GM21381 (cell line): ENCODE measurements at regions not wholly inside any gene's neighbourhood (a gene's known extent, or its start where the extent isn't known, plus 50 kb on each side); places are given as distances from the start of the nearest gene placed in this dataset.
"Not testable (repeated sequence)": the region's sequence is repeated elsewhere in the genome, so short reads cannot be mapped to it uniquely, and the experiment has no call there.

ENCODE experiments used
- ATAC-seq: cut with Tn5 transposase; IDR thresholded peaks from one replicate; pipeline ENCODE4 v1.9.1; 2021; ENCODE audit warnings: mild to moderate bottlenecking, moderate library complexity; ENCODE audit not compliant: unreplicated experiment

DNA sequence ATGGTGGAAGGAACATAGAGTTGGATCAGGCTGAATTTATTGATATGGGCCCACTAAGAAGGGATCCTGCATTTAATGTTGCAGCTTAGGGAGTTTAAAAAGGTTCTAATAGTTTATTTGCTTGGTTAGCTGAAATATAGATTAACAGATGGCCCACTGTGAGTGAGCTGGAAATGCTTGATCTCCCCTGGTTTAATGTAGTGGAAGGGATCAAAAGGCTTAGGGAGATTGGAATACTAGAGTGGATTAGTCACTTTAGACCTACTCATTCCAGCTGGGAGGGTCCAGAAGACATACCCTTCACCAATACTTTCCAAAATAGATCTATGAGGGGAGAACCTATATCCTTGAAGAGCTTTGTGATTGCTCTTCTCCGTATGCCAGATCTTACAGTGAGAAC, 130.1 kb upstream of the ZC3H12C start:
- ATAC-seq: no peak

GRCh38 chr11:109964487-109964886, 128.7 kb upstream of the ZC3H12C start:
- no peak for ATAC-seq

DNA sequence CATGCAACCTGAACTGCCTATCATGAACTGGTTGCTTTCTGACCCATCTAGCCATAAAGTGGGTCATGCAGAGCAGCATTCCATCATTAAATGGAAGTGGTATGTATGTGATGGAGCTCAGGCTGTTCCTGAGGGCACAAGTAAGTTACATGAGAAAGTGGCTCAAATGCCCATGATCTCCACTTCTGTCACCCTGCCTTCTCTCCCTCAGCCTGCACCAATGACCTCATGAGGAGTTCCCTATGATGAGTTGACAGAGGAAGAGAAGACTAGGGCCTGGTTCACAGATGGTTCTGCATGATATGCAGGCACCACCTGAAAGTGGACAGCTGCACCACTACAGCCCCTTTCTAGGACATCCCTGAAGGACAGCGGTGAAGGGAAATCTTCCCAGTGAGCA, 127.7 kb upstream of the ZC3H12C start:
- not testable (repeated sequence) for ATAC-seq

DNA sequence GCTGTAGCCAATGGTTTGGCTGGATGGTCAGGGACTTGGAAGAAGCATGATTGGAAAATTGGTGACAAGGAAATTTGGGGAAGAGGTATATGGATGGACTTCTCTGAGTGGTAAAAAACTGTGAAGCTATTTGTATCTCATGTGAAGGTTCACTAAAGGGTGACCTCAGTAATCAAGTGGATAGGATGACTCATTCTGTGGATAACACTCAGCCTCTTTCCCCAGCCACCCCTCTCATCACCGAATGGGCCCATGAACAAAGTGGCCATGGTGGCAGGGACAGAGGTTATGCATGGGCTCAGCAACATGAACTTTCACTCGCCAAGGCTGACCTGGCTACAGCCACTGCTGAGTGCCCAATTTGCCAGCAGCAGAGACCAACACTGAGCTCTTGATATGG, 127.3 kb upstream of the ZC3H12C start:
- not testable (repeated sequence) for ATAC-seq

DNA sequence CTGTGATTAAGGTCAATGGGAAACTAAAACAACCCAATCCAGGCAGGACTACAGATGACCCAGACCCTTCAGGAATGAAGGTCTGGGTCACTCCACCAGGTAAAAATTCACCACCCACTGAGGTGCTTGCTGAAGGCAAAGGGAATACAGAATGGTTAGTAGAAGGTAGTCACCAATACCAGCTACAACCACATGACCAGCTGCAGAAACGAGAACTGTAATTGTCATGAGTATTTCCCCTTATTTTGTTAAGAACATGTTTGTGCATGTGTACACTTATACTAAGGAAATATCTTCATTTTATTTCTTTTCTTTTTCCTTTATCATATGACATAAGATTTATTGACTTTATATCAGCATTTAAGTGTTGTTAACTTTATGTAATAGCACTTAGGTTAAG, 126.1 kb upstream of the ZC3H12C start:
- not testable (repeated sequence) for ATAC-seq

DNA sequence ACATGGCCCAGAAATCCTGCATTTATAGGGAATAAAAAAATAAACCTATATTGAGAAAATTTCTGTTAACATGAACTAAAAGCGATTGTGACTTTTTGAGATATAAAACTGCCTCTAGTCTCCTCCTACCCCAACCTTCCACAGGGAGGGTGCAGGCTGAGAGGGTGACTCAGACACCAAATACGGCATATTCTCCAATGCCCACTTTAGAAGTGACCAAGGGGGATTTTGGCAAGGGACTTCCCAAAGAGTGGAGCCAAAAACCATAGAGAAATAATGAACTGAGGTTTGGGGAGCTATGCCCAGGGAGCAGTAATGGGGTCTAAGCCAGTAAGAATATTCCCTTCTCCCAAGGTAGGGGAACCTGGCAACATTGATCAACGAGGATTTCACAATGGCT, 124.9 kb upstream of the ZC3H12C start:
- ATAC-seq: no peak

GRCh38 chr11:109968781-109969180, 124.4 kb upstream of the ZC3H12C start:
- no peak for ATAC-seq

GRCh38 chr11:109970516-109971183, 122.5 kb upstream of the ZC3H12C start:
- peak; percentile 63 for ATAC-seq

- ATAC-seq: no peak
Measured at GRCh38 chr11:109971184-109971523, 122.0 kb upstream of the ZC3H12C start.

DNA sequence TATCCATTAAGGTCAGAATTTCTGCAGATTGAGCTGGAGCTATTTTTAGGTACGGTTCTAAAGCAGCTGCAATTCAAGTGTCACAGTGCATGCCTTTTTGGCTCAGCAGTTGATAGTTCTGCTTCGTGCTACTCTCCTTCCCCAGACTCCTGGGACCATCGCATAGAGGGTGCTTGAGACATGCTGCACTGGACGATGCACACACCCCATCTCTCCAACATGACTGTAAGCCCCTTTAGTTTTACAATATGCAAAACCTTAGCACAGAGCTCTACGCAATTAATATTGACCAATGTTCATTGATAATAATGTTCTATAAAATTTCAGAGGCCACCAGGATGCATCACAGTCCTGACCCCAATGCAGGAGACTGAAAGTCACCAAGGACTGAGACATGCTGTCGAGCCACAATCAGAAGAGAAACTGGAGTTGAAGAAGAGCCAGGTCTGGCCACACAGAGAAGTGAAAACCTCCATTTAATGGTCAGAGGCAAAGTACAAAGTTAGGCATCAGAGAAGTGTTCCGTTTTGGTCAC, 120.9 kb upstream of the ZC3H12C start:
- ATAC-seq: peak; percentile 71

GRCh38 chr11:109972939-109973338, 120.3 kb upstream of the ZC3H12C start:
- no peak for ATAC-seq

DNA sequence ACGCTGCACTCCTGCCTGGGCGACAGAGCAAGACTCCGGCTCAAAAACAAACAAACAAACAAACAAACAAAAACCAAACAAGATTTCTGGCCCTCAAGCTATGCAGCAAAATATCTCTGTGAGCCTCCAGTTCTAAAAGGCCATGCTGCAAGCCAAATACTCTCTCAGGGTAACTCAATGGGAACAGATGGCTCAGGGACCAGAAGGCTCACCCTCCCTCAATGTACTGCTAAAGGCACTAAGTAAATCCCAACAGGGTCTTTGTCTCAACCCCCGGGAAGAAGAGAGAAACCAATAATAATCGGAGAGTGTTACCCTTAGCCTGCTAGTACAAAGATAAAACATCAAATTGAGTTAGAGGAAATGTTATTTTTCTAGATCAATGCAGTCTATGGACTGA, 119.7 kb upstream of the ZC3H12C start:
- ATAC-seq: no peak

GRCh38 chr11:109974523-109974922, 118.7 kb upstream of the ZC3H12C start:
- no peak for ATAC-seq

- ATAC-seq: no peak
Measured at GRCh38 chr11:109978895-109979294, 114.3 kb upstream of the ZC3H12C start.

GRCh38 chr11:109981031-109981636, 112.1 kb upstream of the ZC3H12C start:
- no peak for ATAC-seq

GRCh38 chr11:109983358-109983757, 109.8 kb upstream of the ZC3H12C start:
- ATAC-seq: no peak

- ATAC-seq: peak; percentile 98
Measured at GRCh38 chr11:109984634-109985289, 108.4 kb upstream of the ZC3H12C start.

DNA sequence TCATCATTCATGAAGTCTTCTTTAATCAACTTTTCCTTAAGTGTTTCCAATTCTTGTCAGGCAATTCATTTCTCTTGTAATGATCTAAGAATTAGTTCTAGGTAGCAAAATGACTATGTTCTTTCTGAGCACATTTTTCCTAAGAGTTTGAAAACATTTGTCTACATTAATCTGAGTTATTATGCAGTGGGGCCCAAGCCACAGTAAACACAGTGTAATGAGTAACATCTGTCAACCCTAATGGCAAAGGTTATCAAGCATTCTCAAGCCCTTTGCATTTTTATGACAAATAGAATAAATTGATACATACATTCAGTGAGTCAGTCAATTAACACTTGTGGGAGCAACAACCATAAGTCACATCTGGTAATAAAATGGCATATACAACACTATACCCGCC, 106.7 kb upstream of the ZC3H12C start:
- no peak for ATAC-seq

- ATAC-seq: no peak
Measured at GRCh38 chr11:109991835-109992234, 101.4 kb upstream of the ZC3H12C start.

GRCh38 chr11:109993786-109994185, 99.4 kb upstream of the ZC3H12C start:
- ATAC-seq: no peak

GRCh38 chr11:109994907-109995306, 98.3 kb upstream of the ZC3H12C start:
- ATAC-seq: no peak

DNA sequence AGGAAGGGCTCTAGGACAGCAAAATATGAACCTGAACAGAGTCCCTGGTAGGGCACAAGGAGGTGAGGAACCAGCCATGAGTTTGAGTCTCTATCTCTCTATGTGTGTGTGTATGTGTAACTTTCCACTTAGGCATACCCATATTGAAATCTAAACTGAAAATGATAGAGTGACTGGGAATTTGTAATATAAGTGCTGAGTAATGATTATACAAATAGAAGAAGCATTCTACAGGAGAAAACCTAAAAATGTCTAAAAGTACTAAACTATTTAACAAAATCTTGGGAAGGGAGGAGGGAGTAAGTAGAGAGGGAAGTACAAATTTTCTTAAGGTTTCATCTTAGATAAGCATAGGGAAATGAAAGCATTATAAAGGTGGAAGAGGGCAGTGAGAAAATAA, 97.1 kb upstream of the ZC3H12C start:
- no peak for ATAC-seq
